Caki2 (cell line): ENCODE measurements at regions not wholly inside any gene's neighbourhood (a gene's known extent, or its start where the extent isn't known, plus 50 kb on each side); places are given as distances from the start of the nearest gene placed in this dataset.
"Not testable (repeated sequence)": the region's sequence is repeated elsewhere in the genome, so short reads cannot be mapped to it uniquely, and the experiment has no call there.

Experiments
- DNase-seq: peaks from one replicate; pipeline ENCODE4 v3.0.0-alpha.2; 2015; ENCODE audit warnings: low read depth
- in situ Hi-C: cut with HindIII; loops from 2 replicates; pipeline ENCODE4 v1.10.0; 2016; ENCODE audit warnings: low sequenced_read_pairs, low pct_unique_long_range_greater_than_20kb, mixed read lengths

- in situ Hi-C loops = no loop called here
- no peak for DNase-seq
Observed at GRCh38 chr6:130494729-130495128, 128.9 kb downstream of the TMEM200A start.

- in situ Hi-C loops = no loop called here
- DNase-seq = no peak
Observed at GRCh38 chr6:130500693-130501092, 134.9 kb downstream of the TMEM200A start.

- in situ Hi-C loops = no loop called here
Observed at GRCh38 chr6:130503146-130503545, 137.3 kb downstream of the TMEM200A start.

GRCh38 chr6:130505808-130506598 lies 140.2 kb downstream of the TMEM200A start:
- in situ Hi-C loops = no loop called here
- DNase-seq = no peak

More at GRCh38 chr6:130503146-130503545, 137.3 kb downstream of the TMEM200A start:
- DNase-seq = no peak

GRCh38 chr6:130507005-130507665 lies 141.3 kb downstream of the TMEM200A start:
- not testable (repeated sequence) for DNase-seq

GRCh38 chr6:130507666-130508028 lies 141.8 kb downstream of the TMEM200A start:
- no peak for DNase-seq
- in situ Hi-C loops = no loop called here

More at GRCh38 chr6:130507005-130507665, 141.3 kb downstream of the TMEM200A start:
- in situ Hi-C loops = not testable (repeated sequence)

GRCh38 chr6:130513770-130514169 lies 148.0 kb downstream of the TMEM200A start:
- DNase-seq = no peak
- in situ Hi-C loops = no loop called here

GRCh38 chr6:130514712-130515111 lies 148.9 kb downstream of the TMEM200A start:
- DNase-seq = no peak
- in situ Hi-C loops = no loop called here

GRCh38 chr6:130515306-130515705 lies 149.5 kb downstream of the TMEM200A start:
- in situ Hi-C loops = no loop called here
- DNase-seq = no peak

GRCh38 chr6:130516604-130517003 lies 150.8 kb downstream of the TMEM200A start:
- in situ Hi-C loops = no loop called here
- no peak for DNase-seq

- in situ Hi-C loops = no loop called here
- no peak for DNase-seq
Observed at GRCh38 chr6:130517444-130517931, 151.7 kb downstream of the TMEM200A start.

GRCh38 chr6:130518588-130518987 lies 152.8 kb downstream of the TMEM200A start:
- in situ Hi-C loops = no loop called here
- no peak for DNase-seq

- in situ Hi-C loops = no loop called here
- DNase-seq = no peak
Observed at GRCh38 chr6:130520221-130520620, 154.4 kb downstream of the TMEM200A start.

GRCh38 chr6:130520801-130521200 lies 155.0 kb downstream of the TMEM200A start:
- in situ Hi-C loops = no loop called here
- no peak for DNase-seq

- DNase-seq = no peak
- in situ Hi-C loops = no loop called here
Observed at GRCh38 chr6:130524552-130524951, 158.7 kb downstream of the TMEM200A start.

GRCh38 chr6:130525408-130525807 lies 159.6 kb downstream of the TMEM200A start:
- no peak for DNase-seq
- in situ Hi-C loops = no loop called here

- no peak for DNase-seq
- in situ Hi-C loops = no loop called here
Observed at GRCh38 chr6:130526466-130526865, 160.6 kb downstream of the TMEM200A start.

GRCh38 chr6:130527173-130527572 lies 161.4 kb downstream of the TMEM200A start:
- DNase-seq = no peak
- in situ Hi-C loops = no loop called here

- in situ Hi-C loops = no loop called here
- no peak for DNase-seq
Observed at GRCh38 chr6:130529569-130530149, 163.8 kb downstream of the TMEM200A start.
